Kidney epithelial cell (primary cell): ENCODE measurements at regions not wholly inside any gene's neighbourhood (a gene's known extent, or its start where the extent isn't known, plus 50 kb on each side); places are given as distances from the start of the nearest gene placed in this dataset.

ENCODE experiments used
- DNase-seq: peaks from one replicate; pipeline ENCODE4 v3.0.0-alpha.2; 2010; ENCODE audit warnings: low read depth
- H3K27me3 ChIP-seq: 2 replicates; pipeline ENCODE4 v1.6.0; 2011; ENCODE audit warnings: low read length; ENCODE audit not compliant: control insufficient read depth, insufficient read depth
- H3K36me3 ChIP-seq: 2 replicates; pipeline ENCODE4 v1.5.1; 2011; ENCODE audit warnings: low read length; ENCODE audit not compliant: control insufficient read depth, insufficient read depth
- H3K4me3 ChIP-seq: 2 replicates; pipeline ENCODE4 v1.5.1; 2011; ENCODE audit warnings: low read depth, mild to moderate bottlenecking, control low read depth, low read length
- CTCF ChIP-seq: IDR thresholded peaks from 2 replicates; pipeline ENCODE4 v1.5.1; 2011; ENCODE audit warnings: mild to moderate bottlenecking, moderate library complexity, low read length, control low read depth, inconsistent platforms; ENCODE audit not compliant: insufficient read depth, poor library complexity, severe bottlenecking

GRCh38 chr13:88651531-88651930 is 980.4 kb downstream of the SLITRK5 start:
- no peaks in the 10 kb centered on the region for H3K36me3 ChIP-seq
- no peak for TF ChIP-seq CTCF
- H3K27me3 ChIP-seq = no peaks in the 10 kb centered on the region
- DNase-seq = no peak
- no peak overlapping the region for H3K4me3 ChIP-seq

GRCh38 chr13:88656751-88657150 is 985.6 kb downstream of the SLITRK5 start:
- TF ChIP-seq CTCF = no peak
- Histone ChIP-seq H3K4me3 (no peak overlapping the region), H3K36me3 (no peaks in the 10 kb centered on the region), H3K27me3 (no peaks in the 10 kb centered on the region)
- DNase-seq = no peak

GRCh38 chr13:88670509-88670908 is 999.3 kb downstream of the SLITRK5 start:
- Histone ChIP-seq H3K36me3 (no peaks in the 10 kb centered on the region), H3K4me3 (no peak overlapping the region), H3K27me3 (no peaks in the 10 kb centered on the region)
- DNase-seq = no peak
- no peak for TF ChIP-seq CTCF

GRCh38 chr13:88674841-88675240 is 1003.7 kb downstream of the SLITRK5 start:
- H3K4me3 ChIP-seq = no peak overlapping the region
- no peaks in the 10 kb centered on the region for H3K36me3 ChIP-seq
- no peaks in the 10 kb centered on the region for H3K27me3 ChIP-seq
- no peak for DNase-seq
- no peak for TF ChIP-seq CTCF

GRCh38 chr13:88675347-88675996 is 1004.3 kb downstream of the SLITRK5 start:
- no peak for DNase-seq
- H3K4me3 ChIP-seq = no peak overlapping the region
- H3K36me3 ChIP-seq = no peaks in the 10 kb centered on the region
- no peaks in the 10 kb centered on the region for H3K27me3 ChIP-seq
- TF ChIP-seq CTCF = no peak

GRCh38 chr13:88676016-88676415 is 1004.8 kb downstream of the SLITRK5 start:
- TF ChIP-seq CTCF = no peak
- no peaks in the 10 kb centered on the region for H3K36me3 ChIP-seq

More at GRCh38 chr13:88676016-88676415, 1004.8 kb downstream of the SLITRK5 start:
- Histone ChIP-seq H3K27me3 (no peaks in the 10 kb centered on the region), H3K4me3 (no peak overlapping the region)
- no peak for DNase-seq
